Endothelial cell of umbilical vein (primary cell): ENCODE measurements at regions not wholly inside any gene's neighbourhood (a gene's known extent, or its start where the extent isn't known, plus 50 kb on each side); places are given as distances from the start of the nearest gene placed in this dataset.

Source experiments
- BruUV-seq: library from RNA; stranded (reverse); fragments of 400-500 nt; replicated peaks from 2 replicates; lab custom pipeline; 2021; lab: Mats Ljungman, UMichigan
- CTCF ChIA-PET: fragments of 300-600, 350-600 bp; sonication (Branson Sonifier 250); formaldehyde crosslinking; loops from one replicate; lab custom pipeline; 2021; ENCODE audit warnings: antibody characterized with exemption, inconsistent platforms; lab: Charles Lee
- POLR2A ChIA-PET: fragments of 300-600, 350-600 bp; sonication (Branson Sonifier 250); formaldehyde crosslinking; loops from one replicate; lab custom pipeline; 2021; ENCODE audit warnings: antibody characterized with exemption, inconsistent platforms; lab: Charles Lee
- DNase-seq: peaks from one replicate; pipeline ENCODE4 v3.0.0-alpha.2; 2011; ENCODE audit warnings: low read depth, low spot score
- FAIRE-seq: peaks from 2 replicates; lab custom pipeline; 2011; peaks lifted over from hg19 to GRCh38; lab: Jason Lieb, UNC
- H2AFZ ChIP-seq: 2 replicates; pipeline ENCODE4 v1.6.0; 2012; ENCODE audit warnings: low read depth, low read length, control low read depth, inconsistent platforms
- H3K27ac ChIP-seq: 2 replicates; pipeline ENCODE4 v1.5.1; 2011; ENCODE audit warnings: low read depth, mild to moderate bottlenecking, control low read depth, low read length, moderate library complexity; ENCODE audit not compliant: insufficient read depth
- H3K27me3 ChIP-seq, 2 experiments: 2 replicates each; pipeline versions ENCODE4 v1.6.0 to v1.6.1; 2011; ENCODE audit warnings: low read length in 2 of 2, mixed read lengths in 1 of 2; ENCODE audit not compliant: control insufficient read depth in 2 of 2, insufficient read depth in 2 of 2
- H3K36me3 ChIP-seq, 2 experiments: 2 replicates in 1 of 2; 3 replicates in 1 of 2; pipeline ENCODE4 v1.5.1; 2011; ENCODE audit warnings: low read length in 2 of 2, mild to moderate bottlenecking in 1 of 2, moderate library complexity in 1 of 2; ENCODE audit not compliant: control insufficient read depth in 2 of 2, insufficient read depth in 2 of 2; ENCODE audit errors: extremely low read depth in 1 of 2
- H3K4me1 ChIP-seq: 3 replicates; pipeline ENCODE4 v1.5.1; 2011; ENCODE audit warnings: mild to moderate bottlenecking, low read length; ENCODE audit not compliant: control insufficient read depth, insufficient read depth; ENCODE audit errors: extremely low read depth
- H3K4me2 ChIP-seq: 2 replicates; pipeline ENCODE4 v1.6.1; 2011; ENCODE audit warnings: low read length, control low read depth, mixed read lengths; ENCODE audit not compliant: insufficient read depth
- H3K4me3 ChIP-seq, 3 experiments: fragments of 200-600 bp in 1 of 3; sonication (generic), shearing (Covaris generic) in 1 of 3; replicated peaks in 1 of 3; 2 replicates each; pipeline ENCODE4 v1.5.1; 2011 to 2016; ENCODE audit warnings: control low read depth in 3 of 3, low read length in 3 of 3, mild to moderate bottlenecking in 2 of 3, inconsistent platforms in 1 of 3, low read depth in 1 of 3, moderate library complexity in 1 of 3; ENCODE audit not compliant: insufficient read depth in 1 of 3
- H3K79me2 ChIP-seq: 2 replicates; pipeline ENCODE4 v1.6.0; 2012; ENCODE audit warnings: low read length, inconsistent platforms; ENCODE audit not compliant: control insufficient read depth, insufficient read depth
- H3K9ac ChIP-seq: replicated peaks from 2 replicates; pipeline ENCODE3; 2011; ENCODE audit warnings: low read length, control low read depth; ENCODE audit not compliant: insufficient read depth; ENCODE audit errors: extremely low read depth
- H3K9me1 ChIP-seq: replicated peaks from 3 replicates; pipeline ENCODE4 v1.6.0; 2011; ENCODE audit warnings: mild to moderate bottlenecking, low read length; ENCODE audit not compliant: control insufficient read depth, insufficient read depth; ENCODE audit errors: extremely low read depth
- H3K9me3 ChIP-seq: replicated peaks from 2 replicates; pipeline ENCODE4 v1.5.1; 2012; ENCODE audit warnings: low read length, inconsistent platforms; ENCODE audit not compliant: control insufficient read depth, insufficient read depth
- H4K20me1 ChIP-seq: replicated peaks from 2 replicates; pipeline ENCODE3; 2011; ENCODE audit warnings: mild to moderate bottlenecking, low read length; ENCODE audit not compliant: control insufficient read depth, insufficient read depth; ENCODE audit errors: extremely low read depth
- CTCF ChIP-seq, 2 donors: IDR thresholded peaks; 1 replicate in 1 of 2; 2 replicates in 1 of 2; pipeline ENCODE4 v1.5.1; 2011; ENCODE audit warnings: low read length in 2 of 2, mild to moderate bottlenecking in 2 of 2, moderate library complexity in 2 of 2, control low read depth in 1 of 2, inconsistent platforms in 1 of 2, low read depth in 1 of 2; ENCODE audit not compliant: insufficient read depth in 1 of 2; ENCODE audit errors: extremely low read depth in 1 of 2
- EZH2 ChIP-seq: IDR thresholded peaks from 2 replicates; pipeline ENCODE4 v1.6.1; 2012; ENCODE audit warnings: borderline replicate concordance, low read depth, mild to moderate bottlenecking, moderate library complexity, low read length, inconsistent platforms; ENCODE audit not compliant: severe bottlenecking
- FOS ChIP-seq: IDR thresholded peaks from 2 replicates; pipeline ENCODE4 v1.6.1; 2011; ENCODE audit warnings: mild to moderate bottlenecking, low read length, moderate library complexity, borderline replicate concordance; ENCODE audit not compliant: insufficient read depth
- GATA2 ChIP-seq: IDR thresholded peaks from 2 replicates; pipeline ENCODE4 v1.7.0; 2011; ENCODE audit warnings: low read depth, mild to moderate bottlenecking, moderate library complexity, mixed read lengths, low read length; ENCODE audit not compliant: insufficient read length, insufficient read depth
- JUN ChIP-seq: IDR thresholded peaks from 2 replicates; pipeline ENCODE4 v1.6.1; 2011; ENCODE audit warnings: borderline replicate concordance, low read depth; ENCODE audit not compliant: insufficient read length, insufficient read depth
- MAX ChIP-seq: IDR thresholded peaks from 2 replicates; pipeline ENCODE4 v1.6.1; 2011; ENCODE audit not compliant: insufficient read depth, insufficient read length
- MYC ChIP-seq: IDR thresholded peaks from one replicate; pipeline ENCODE4 v1.6.1; 2011; ENCODE audit warnings: mild to moderate bottlenecking, low read depth, low read length
- POLR2A ChIP-seq: IDR thresholded peaks from 2 replicates; pipeline ENCODE4 v1.6.1; 2012; ENCODE audit warnings: low read depth, mild to moderate bottlenecking, control low read depth, low read length
- POLR2AphosphoS5 ChIP-seq: IDR thresholded peaks from 2 replicates; pipeline ENCODE4 v1.6.1; 2012; ENCODE audit warnings: low read depth, mild to moderate bottlenecking, control low read depth, low read length, moderate library complexity; ENCODE audit not compliant: insufficient read depth
- dilution Hi-C: fragments of 300-500 bp; cut with MboI; formaldehyde crosslinking; loops from one replicate; pipeline ENCODE4 v1.15.0; 2019; ENCODE audit warnings: low sequenced_read_pairs; ENCODE audit not compliant: extremely low pct_ligation_motif_present
- intact Hi-C: fragments of 100-400 bp; cut with micrococcal nuclease; formaldehyde crosslinking; loops from one replicate; pipeline ENCODE4 v1.10.0; 2022

GRCh38 chr2:733001-733400 lies 55.8 kb upstream of the TMEM18 start:
- TF ChIP-seq POLR2AphosphoS5 (no peak), CTCF (IDR thresholded peaks at IDR 0.05; ENCODE audit: extremely low read depth in 1 of 2, insufficient read depth in 1 of 2, low read depth in 1 of 2, low read length in 2 of 2) (no peak), JUN (no peak), POLR2A (no peak), GATA2 (no peak), MAX (no peak), MYC (no peak), FOS (no peak), EZH2 (no peak)
- Histone ChIP-seq H3K36me3 (no peaks in the 10 kb centered on the region), H4K20me1 (no peaks in the 10 kb centered on the region), H3K4me2 (no peak overlapping the region), H3K4me1 (no peaks in the 10 kb centered on the region), H3K4me3 (no peak overlapping the region), H3K9ac (no peak overlapping the region), H3K79me2 (no peaks in the 10 kb centered on the region), H3K9me1 (no peaks in the 10 kb centered on the region), H3K27ac (no peak overlapping the region), H3K9me3 (no peaks in the 10 kb centered on the region), H2AFZ (no peak overlapping the region), H3K27me3 (no peaks in the 10 kb centered on the region)
- DNase-seq (no peak), FAIRE-seq (no peak)
- POLR2A ChIA-PET = no interaction called here
- intact Hi-C loops (no loop called here), dilution Hi-C loops (no loop called here)
- no TSS peak for BruUV-seq
- CTCF ChIA-PET = no interaction called here
